SKM-1 treated with dmso at 0.1 percent for 144 hours (cell line): ENCODE measurements at regions not wholly inside any gene's neighbourhood (a gene's known extent, or its start where the extent isn't known, plus 50 kb on each side); places are given as distances from the start of the nearest gene placed in this dataset.
"Not testable (repeated sequence)": the region's sequence is repeated elsewhere in the genome, so short reads cannot be mapped to it uniquely, and the experiment has no call there.

Source experiments
- DNase-seq: peaks from one replicate; lab custom pipeline; 2025; ENCODE audit not compliant: unreplicated experiment; lab: John Stamatoyannopoulos, UW

DNA sequence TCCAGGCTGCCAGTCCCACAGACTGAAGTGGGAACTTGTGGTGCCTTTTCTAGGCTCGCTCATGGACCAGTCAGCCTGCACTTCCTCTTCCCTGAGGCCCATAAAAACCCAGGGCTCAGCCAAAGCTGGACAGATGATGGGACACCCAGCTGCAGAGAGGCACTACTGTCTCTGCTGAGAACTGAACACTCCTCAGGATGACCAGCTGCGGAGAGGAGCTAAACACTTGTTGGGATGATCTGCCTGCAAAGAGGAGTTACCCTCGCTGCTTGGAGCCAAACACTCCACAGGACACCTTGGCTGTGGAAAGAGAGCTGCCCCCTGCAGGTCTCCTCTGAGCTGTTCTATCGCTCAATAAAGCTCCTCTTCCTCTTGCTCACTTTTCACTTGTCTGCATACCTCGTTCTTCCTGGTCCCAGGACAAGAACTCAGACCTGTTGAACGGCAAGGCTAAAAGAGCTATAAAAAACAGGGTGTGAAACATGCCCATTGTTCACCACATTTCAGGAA, 465.5 kb downstream of the GUCY1A2 start:
- DNase-seq = no peak

DNA sequence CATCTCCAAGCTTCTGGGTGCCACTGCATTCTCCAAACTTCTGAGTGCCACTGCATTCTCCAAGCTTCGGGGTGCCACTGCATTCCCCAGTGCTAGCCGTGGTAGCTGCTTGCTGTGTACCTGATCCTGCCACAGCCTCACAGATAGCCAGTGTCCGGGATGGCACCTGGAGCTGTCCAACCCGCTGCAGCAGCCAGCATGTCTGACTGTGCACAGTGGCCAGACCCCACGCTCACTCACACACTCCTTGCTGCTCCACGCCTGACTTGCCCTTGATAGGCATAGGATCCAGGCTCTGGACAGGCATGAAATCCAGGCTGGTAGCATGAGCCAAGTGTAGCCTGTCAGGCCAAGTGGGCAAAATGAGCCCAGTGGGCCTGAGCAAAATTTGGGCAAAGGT, 465.0 kb downstream of the GUCY1A2 start:
- no peak for DNase-seq

DNA sequence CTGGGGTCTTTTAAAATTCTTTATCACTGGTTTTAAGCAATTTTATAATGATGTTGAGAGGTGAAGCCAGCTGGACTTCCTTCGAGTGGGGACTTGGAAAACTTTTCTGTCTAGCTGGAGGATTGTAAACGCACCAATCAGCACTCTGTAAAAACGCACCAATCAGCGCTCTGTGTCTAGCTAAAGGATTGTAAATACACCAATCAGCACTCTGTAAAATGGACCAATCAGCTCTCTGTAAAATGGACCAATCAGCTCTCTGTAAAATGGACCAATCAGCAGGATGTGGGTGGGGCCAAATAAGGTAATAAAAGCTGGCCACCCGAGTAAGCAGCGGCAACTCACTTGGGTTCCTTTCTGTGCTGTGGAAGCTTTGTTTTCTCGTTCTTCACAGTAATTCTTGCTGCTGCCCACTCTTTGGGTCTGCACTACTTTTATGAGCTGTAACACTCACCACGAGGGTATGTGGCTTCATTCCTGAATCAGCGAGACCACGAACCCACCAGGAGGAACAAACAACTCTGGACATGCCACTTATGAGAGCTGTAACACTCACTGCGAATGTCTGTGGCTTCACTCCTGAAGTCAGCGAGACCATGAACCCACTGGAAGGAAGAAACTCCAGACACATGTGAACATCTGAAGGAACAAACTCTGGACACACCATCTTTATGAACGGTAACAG, 462.6 kb downstream of the GUCY1A2 start:
- not testable (repeated sequence) for DNase-seq

DNA sequence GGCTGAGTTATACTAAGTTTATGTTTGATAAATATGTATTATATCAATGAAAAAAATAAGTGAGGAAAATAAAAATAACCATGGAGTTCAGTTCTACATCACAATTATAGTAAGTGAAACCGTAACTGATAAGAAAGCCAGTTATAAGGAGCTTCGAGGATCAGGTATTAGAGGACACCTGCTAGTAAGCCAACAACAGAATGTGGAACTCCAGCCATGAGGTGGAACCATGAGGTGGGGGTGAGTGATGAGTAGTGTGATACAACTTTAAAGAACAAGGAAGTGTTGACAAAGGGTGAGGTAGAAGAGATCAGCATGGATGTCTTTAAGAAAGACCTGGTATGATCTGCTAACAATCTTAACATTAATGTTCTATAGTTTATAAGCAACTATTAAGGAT, 452.9 kb downstream of the GUCY1A2 start:
- DNase-seq = no peak

DNA sequence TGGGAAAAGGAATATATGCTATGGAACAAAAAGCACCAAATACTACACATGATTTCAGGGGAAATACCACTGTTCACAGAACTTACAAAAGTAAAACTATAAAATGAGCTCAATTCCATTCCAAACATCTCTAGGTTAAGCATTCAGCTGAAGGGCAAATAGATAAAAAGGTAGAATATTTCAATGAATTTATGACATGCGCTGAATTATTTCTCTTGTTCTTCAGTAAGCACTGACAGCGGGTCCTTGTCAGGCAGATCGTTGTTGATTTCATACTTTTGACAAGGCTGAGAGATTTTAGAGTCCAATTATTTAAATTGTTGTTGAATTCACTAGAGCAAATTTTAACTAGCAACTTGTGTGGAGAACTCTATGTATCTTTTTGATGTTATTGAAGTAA, 449.6 kb downstream of the GUCY1A2 start:
- no peak for DNase-seq

DNA sequence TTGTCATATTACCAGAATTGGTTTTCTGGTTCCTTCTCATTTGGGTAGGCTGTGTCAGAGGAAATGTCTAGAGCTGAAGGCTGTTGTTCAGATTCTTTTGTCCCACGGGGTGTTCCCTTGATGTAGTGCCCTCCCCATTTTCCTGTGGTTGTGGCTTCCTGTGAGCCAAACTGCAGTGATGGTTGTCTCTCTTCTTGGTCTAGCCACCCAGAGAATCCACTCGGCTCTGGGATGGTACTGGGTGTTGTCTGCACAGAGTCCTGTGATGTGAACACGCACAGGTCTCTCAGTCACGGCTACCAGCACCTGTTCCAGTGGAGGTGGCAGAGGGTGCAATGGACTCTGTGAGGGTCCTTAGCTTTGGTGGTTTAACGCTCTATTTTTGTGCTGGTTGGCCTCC, 440.9 kb downstream of the GUCY1A2 start:
- DNase-seq = not testable (repeated sequence)

DNA sequence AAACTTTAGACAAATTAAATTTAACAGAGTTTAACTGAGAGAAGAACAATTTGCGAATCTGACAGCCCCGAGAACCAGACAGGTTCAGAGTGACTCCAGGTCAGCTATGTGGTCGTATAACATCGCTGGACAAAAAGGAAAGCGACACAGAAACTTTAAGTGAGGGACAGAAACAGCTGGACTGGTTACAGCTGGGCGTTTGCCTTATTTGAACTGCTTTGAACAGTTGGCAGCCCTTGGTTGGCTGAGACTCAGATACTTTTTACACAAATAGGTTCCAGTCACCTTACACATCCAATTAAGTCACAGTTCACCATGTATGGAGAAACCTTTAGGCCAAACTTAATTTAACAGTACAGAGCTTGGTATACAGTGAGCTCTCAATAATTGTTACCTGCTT, 436.9 kb downstream of the GUCY1A2 start:
- DNase-seq = no peak

DNA sequence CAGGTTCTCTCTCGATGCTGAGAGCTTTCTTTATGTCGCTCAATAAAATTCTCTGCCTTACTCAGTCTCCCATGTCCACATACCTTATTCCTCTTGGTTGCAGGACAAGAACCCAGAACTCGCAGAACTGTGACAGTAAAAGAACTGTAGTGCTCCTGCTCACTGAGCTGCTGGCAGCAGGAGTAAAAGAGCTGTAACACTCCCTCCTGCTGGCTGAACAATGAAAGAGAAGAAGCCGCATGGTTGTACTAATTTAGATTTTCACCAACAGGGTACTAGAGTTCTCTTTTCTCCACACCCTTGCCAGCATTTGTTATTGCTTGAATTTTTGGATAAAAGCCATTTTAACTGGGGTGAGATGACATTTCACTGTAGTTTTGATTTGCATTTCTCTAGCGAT, 433.2 kb downstream of the GUCY1A2 start:
- no peak for DNase-seq

DNA sequence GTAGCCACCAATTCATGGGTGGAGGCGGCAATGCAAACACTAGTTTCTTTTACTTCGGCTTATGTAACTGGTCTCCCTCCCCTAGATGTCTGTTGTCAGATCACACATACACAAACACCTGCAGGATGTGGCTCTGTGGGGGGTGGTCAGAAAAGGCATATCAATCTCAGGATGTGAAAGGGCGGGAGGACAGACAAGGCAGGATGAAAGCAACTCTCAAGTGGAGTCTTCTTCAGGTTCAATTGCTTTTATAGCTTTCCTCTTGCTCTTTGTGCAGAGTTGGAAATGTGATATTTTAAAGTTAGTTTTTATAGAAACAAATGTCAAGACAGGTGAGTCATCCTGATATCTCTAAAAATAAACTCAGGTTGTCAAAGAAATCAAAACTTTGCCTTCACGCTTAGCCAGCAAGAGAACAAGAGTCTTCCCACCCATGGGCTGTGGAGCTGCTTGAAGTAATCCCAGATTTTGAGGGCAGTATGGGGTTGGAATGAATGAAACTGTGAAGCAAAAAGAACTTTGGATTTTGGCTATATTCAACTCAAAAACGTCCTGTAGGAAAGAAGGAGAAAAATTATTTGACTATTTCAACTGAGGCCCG, 423.4 kb downstream of the GUCY1A2 start:
- no peak for DNase-seq

DNA sequence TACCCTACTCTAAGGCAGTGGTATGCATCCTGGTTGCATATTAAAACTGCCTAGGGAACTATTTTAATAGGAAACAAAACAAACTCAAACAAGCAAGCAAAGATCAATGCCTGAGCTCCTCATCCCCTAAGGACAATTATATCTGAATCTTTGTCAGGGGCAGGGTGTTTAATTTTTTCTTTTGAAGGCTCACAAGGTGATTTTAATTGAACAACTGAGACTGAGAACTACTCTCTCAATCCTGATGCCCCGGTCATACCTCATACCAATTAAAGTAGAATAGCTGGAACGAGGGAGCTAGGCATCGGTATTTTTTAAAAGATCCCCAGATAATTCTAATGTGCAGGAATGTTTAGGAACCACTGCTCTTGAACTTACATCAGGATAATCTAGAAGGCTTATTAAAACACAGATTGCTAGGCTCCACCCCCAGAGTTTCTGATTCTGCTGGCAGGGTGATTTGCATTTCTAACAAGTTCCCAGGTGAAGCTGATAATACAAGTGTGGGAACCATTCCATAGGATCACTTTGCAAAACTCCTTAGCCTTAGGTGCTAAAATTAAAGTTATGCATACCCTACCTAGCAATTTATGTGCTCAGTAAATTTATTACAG, 416.5 kb downstream of the GUCY1A2 start:
- DNase-seq = no peak

DNA sequence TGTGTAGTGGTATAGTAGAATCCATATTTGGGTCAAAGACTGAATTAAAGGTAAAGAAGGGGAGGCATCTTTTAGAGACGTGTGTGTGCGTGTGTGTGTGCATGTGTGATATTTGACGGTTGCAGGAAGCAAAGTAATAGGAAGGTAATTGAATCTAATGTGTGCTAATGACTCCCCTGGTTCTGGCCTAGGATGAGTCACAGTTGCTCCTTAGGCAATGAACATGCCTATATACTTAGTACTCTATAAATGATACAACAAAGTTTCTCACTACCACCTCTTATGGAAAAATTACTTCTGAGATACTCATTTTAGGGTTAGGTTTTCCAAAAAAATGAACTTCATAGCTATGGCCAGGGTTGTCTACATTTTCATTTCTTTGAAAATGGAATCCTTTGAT, 409.6 kb downstream of the GUCY1A2 start:
- no peak for DNase-seq

DNA sequence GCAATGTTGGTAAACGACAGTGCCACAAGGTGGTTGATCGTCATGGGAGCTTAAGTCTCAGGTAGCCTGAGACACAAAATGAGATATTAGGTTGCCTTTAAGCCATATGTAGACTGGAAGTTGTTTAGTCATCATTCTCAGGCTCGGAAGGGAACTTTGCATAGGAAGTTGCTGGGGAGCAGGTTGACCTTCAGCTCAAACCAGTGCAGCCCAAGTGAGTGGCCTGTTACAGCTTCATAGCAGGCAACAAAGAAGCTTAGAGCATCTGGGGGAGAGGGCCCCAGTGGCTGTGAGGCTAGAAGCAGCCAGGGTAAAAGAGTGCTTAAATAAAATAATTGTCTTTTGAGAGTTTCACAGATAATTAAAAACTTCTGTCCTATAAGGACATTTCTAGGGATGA, 404.0 kb downstream of the GUCY1A2 start:
- DNase-seq = no peak

DNA sequence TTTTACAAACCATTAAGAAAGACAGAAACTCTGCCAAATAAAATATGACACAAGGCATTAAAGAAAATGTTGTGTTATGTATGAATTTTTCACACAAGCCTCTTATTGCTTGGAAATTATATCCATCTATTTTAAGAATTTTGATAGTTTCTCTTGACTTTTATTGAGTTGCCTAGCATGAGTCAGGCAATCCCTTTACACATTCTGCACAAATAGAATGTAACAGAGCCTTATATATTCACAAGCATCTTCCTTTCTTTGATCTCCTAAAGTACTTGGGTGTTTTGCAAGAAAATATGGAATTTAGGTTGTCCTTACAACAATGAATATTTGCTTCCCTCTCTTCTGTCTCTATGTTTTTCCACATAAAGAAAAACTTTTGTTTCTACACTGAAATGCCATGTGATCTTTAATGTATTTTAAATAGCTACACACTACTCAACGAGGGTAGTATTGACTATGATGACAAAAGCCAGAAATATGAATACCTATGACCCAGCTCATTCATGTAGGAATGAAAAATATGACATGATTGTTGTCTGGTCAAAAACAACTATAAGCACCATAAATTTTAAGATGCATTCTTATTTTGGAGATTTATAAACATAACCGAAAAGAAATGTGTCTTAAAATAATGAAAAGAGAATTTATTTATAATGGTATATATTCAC, 398.8 kb downstream of the GUCY1A2 start:
- no peak for DNase-seq

DNA sequence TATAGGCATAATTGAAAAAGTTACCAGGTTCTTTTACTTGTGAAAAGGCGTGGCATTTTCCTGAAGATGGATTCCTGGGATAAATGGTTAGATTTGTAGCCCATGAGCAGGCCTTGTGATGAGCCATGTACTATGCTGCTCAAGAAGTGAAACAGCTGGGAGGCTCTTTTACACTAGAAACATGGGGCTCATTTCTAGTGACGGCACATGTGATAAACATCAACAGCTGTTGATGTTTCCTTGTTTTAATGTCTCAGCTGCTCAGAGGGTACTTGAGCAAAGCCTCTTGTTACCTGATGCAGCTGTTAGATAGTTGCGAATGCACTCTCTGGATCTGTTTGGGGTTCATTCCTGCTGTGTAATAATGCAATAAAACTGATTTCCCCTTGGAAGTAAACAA, 396.8 kb downstream of the GUCY1A2 start:
- no peak for DNase-seq
